ENCODE measurements at regions not wholly inside any gene's neighbourhood (a gene's known extent, or its start where the extent isn't known, plus 50 kb on each side); places are given as distances from the start of the nearest gene placed in this dataset.
A peak's percentile ranks its signal among the peaks of the same experiment; 100 is the strongest.

DNA sequence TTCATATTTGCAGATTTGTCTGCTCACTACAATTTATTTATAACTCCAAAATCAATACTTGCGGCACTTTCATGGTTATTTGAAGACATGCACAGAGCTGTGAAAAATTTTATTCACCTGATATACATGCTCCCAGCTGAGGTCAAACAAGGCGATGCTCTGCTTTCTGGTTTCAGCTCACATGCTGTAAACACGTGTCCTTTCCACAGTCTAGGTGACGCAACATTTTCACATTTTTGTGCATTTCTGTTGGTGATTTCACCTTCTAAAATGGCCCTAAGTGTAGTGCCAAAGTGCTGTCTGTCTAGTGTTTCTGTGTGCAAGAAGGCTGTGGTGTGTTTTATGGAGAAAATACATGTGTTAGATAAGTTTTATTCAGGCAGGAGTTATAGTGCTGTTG lies 650.5 kb downstream of the RNF144B start:
- DNase-seq (ENCODE audit: low read depth), result no peak

DNA sequence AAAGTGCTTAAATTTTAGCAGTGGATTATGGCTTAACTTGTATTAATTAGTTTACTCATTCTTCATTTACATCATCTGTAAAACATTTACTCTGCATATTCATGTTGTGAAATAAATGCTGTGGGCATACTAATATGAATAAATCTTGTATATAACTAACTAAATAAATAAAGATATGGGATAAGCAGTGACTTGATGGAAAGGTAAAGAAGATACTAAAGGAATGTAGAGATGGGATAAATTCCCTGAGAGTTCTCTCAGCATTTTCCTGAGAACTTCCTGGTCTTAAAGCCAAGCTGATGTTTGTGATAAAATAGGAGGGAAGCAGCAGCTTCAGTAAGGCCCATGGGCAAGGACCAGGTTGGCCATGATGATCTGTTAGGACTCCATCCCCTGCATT lies 652.1 kb downstream of the RNF144B start:
- no peak for DNase-seq (ENCODE audit: low read depth)

DNA sequence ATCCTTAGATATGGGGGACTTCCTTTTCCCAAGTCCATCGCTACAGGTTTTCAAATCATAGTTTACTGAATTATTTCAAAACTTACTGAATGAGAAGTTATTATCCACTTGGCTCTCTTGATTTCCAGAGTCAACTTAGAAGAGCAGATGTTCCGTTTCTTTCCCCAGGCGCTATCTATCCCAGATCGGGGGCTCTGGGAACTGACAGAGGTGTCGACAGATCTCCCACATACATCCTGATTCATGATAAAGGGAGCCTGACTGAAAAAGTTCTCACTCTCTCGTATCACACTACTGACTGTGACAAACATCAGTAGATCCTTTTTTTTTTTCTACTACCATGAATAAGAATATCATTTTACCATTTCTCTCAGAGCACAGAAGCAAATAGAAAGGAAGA lies 654.8 kb downstream of the RNF144B start:
- no peak for DNase-seq (ENCODE audit: low read depth)

DNA sequence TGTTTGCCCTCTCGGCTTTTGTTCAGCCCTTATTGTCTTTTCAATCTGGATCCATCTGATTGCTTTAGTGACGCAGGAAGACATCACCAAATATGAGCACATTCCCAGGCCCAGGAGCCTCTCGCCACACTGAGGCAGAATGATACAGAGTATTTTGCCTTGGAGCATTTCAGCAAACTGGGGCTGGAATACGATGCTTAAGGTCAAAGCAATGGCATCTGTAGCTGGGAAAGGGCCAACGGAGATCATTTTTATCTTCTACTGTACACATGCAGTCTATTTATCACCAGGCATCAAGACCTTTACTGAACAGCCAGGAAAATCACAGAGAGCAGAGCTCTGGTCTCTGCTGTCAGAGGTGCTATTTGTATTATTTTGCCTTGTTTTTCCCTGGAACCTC lies 655.3 kb downstream of the RNF144B start:
- no peak for DNase-seq (ENCODE audit: low read depth)

DNA sequence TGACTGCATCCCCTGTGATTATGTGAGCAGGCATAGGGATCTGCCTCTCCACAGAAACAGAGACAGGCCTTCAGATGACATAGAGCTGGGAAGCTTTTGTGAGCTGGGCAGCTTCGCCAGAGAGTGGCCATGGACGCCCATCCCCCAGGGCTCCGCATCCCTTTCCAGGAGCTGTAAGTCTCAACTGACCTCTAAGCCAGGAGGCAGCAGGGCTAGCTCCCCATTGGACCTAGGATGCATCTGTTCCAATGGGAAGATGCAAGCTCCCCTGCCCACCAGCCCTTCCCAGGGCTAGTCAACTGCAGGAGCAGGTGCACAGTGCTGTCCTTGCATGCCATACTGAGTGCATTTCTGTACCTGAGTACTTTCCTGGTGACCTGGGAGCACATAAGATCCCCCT lies 663.6 kb downstream of the RNF144B start:
- DNase-seq (ENCODE audit: low read depth), result no peak

DNA sequence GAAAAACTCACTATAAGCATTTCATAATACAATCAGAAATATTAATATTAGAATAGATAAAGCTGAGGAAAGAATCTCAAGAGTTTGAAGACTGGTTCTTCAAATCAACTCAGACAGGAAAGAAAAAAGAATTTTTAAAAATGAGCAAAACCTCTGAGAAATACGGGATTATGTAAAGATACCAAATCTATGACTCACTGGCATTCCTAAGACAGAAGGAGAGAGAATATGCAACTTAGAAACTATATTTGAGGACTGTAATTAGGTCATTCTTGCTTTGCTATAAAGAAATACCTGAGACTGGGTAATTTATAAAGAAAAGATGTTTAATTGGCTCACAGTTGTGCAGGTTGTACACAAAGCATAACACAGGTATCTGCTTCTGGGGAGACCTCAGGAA lies 665.1 kb downstream of the RNF144B start:
- peak; percentile 36 for DNase-seq (ENCODE audit: low read depth)

DNA sequence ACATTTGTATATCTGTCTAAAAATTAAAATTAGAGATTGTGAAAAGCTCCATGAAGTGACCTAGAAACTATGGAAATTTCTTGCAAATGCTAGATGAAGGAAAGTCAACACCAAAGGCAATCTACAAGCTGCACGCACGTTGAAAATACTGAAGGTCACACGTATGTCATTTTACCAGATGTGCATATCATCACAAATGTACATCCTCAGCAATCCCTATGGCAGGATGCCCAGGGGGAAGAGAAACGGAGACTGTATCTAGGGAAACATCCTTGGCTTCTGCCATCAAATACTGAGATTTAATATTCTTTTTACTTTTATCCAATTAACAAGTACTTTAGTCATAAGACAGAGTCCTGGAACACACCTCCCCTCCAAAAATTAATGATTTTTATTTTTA lies 672.0 kb downstream of the RNF144B start:
- DNase-seq (ENCODE audit: low read depth), result no peak

DNA sequence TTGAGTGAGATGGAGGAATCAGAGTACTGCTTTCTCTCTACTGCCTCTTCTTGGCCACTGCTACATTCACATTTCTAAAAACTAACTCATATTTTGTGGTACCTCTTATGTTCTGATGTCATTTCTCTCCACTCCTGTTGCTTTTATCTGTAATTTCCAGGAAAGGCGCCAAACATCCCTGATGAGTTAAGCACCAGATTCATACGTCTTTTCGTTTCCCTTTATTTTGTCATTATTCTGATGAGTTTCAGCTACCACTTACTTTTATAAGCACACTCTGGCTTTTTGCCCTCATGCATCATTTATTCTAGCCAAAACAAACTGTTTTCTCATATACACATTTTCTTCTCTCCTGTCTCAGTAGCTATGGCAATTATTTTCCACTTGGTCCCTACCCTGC lies 680.0 kb downstream of the RNF144B start:
- DNase-seq (ENCODE audit: low read depth), result no peak

DNA sequence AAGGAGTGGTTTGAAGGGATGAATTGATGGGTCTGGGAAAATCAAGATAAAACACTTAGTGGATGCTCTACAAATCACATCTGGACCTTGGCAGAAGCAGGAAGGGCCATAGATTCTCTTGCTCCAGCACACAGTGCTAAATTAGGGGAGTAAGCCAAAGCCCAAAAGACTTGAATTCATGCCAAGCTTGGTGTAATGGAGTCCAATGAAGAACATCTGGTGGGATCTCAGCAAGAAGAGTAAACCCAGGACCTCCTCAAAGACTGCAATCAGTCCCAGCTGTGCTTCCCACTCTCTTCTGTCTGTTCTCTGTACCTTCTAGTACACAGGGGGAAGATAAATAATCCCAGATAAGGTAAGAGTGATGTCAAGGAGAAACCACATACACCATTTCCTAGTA lies 683.4 kb downstream of the RNF144B start:
- no peak for DNase-seq (ENCODE audit: low read depth)

DNA sequence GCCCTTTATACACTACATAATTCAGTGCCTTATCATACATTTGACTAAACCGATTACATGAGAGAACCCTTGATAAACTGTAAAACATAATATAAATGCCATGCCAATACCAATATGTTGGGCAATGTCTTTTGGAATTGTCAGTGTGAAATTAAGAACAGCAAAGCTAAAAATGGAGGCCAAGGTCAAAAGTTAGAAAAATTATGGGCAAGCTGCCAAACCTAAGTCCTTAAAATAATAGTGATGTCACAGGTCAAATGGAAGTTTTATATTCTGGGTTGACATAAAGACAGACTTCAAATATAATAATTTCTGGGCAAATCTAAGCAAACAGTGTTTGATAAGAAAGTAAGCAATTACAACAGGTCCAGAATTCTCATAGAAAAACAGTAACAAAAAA lies 696.7 kb downstream of the RNF144B start:
- DNase-seq (ENCODE audit: low read depth), result no peak

DNA sequence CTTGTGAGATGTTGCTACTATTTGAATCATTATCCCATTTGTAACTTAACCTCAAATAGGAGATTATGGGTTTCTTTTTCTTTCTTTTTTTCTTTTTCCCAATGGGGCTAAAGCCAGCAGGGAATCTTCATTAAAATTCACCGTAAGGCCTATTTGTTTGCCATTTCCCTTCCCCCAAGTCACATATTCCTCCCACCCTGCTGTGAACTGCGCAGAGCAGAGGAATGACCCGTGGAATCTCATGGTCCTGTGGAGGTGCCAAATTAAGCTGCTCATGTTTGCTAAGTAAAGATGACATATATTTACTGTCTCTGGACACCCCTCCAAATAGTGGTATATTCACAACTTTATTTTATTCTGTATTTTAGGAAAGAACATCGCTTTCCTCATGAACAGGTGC lies 699.3 kb downstream of the RNF144B start:
- DNase-seq (ENCODE audit: low read depth), result no peak

DNA sequence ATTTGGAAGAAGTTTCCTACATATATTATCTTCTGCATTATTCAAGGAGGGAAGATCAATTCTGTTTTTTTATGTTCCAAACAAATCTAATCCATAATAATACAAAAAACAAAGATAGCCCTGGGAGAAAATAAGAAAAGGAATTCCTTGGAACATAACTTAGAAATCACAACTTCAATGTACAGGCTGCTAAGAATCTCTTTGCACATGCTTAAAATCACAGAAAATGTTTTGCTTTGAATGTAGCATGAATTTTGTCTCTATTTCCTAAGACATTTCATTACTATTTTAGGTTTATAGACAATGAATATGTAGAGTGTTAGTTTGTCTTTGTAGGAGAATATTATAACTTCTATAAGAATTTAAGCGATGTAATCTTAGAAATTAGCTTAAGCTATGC lies 700.1 kb downstream of the RNF144B start:
- no peak for DNase-seq (ENCODE audit: low read depth)

DNA sequence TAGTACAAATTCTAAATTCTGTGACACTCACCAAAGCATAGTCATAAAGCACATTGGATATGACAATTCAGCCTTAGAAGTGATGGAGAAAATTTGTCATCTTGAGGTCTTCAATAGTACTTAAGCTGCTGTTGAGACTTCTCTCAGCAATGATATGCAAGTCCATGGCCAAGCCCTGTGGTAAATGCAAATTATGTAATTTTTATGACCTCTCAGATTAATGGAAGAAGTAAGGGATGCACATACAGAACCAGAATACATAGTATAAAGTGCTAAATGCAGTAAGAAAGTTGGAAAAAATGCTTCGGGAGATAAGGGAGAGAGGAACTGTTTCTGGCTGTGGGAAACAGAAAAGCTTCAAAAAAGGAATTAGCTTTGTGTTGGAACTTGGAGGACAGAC lies 700.7 kb downstream of the RNF144B start:
- no peak for DNase-seq (ENCODE audit: low read depth)

DNA sequence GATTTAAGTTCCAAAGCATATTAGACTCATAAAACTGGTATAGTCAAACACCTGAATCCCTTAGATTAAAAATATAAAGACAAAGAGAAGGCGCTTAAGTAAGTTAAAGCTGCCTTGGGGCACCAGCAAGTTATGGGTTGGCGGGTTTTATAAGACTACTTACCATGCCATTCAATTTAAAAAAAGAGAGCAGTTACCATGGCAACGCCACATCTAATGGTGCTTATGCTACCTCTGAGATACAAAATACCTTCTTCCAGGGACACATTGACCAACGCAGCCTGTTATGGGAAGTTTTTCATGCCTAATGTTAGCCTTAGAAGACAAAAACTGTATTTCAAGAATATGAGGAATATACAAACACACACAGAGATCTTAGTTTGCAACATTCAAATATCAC lies 713.6 kb downstream of the RNF144B start:
- no peak for DNase-seq (ENCODE audit: low read depth)

DNA sequence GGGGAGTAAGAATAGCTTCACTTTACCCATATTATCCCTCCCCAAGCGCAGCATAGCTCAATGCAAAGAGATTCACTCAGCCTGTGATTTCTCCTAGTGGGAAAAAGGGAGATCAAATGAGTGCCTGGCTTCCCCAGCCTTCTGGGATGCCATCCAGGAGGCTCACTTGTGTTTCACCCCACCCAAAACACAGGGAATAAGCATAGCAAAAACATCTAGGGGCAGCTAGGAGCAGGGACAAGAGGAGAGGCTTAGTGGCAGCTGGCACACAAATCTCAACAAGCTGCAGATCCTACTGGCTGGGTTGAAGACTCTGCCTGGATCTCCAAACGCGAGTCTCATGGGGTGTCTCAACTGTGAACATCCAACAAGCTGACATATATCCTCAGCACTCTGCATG lies 715.8 kb downstream of the RNF144B start:
- no peak for DNase-seq (ENCODE audit: low read depth)

DNA sequence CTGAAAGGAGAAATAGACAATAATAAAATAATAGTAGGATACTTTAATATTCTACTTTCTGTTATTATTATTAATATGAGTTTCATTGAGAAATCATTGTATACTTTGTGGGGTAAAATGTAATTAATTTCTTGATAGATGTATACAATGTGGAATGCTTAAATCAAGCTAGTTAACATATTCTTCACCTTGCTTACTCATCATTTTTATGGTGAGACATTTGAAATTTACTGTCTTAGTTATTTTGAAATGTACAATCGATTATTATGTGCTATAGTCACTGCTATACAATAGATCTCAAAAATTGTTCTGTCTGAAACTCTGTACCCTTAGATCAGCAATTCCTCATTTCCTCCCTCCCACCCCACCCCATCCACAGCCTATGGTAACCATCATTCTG lies 720.3 kb downstream of the RNF144B start:
- DNase-seq (ENCODE audit: low read depth), result no peak

DNA sequence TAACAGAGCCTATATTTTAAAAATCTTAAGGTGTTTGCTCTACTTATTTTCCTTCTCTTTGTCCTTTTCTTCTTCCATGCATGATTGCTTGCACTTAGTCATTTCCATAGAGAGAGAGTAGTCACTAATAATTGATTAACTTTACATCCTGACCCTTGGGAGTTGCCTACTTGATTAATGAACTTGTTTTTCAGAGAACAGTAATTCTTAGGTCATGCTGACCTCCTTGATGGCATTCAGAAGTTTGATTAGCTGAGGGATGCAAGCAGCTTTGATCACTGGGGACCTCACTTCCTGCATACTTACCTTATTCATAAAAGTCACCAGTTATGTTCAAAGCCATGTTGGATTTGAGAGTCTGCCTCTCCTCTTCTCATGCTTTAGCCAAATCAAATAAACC lies 715.6 kb upstream of the ID4 start:
- no peak for DNase-seq (ENCODE audit: low read depth)

DNA sequence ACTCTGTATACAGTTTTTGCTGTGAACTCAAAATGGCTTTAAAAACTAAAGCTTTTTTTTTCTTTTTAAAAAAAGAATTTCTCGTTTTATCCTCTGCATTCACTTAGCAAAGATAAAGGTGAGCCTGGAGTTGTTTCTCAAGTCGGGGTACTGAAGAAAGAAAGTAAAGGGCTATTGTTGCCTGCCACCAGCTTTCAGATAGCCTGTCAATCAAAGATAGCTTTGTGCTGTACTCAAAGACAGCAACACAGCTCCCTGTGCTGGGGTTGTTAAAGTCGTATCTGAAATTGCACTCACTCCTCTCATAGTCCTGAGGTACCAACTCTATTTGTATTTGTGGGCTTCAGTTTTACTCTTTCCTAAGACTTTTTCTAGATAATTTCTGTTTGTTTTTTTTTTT lies 710.1 kb upstream of the ID4 start:
- DNase-seq (ENCODE audit: low read depth), result no peak

DNA sequence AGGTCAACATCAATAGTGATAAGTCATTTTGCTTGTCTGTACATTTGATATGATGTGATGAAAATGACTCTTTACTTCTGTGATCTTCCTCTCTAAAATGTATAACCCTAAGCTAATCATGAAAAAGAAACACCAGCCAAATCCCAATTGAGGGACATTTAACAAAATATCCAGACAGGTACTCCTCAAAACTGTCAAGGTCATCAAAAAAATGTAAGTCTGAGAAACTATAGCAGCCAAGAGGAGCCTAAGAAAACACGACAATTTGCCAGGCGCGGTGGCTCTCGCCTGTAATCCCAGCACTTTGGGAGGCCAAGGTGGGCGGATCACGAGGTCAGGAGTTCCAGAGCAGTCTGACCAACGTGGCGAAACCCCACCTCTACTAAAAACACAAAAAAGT lies 708.5 kb upstream of the ID4 start:
- DNase-seq (ENCODE audit: low read depth), result no peak

DNA sequence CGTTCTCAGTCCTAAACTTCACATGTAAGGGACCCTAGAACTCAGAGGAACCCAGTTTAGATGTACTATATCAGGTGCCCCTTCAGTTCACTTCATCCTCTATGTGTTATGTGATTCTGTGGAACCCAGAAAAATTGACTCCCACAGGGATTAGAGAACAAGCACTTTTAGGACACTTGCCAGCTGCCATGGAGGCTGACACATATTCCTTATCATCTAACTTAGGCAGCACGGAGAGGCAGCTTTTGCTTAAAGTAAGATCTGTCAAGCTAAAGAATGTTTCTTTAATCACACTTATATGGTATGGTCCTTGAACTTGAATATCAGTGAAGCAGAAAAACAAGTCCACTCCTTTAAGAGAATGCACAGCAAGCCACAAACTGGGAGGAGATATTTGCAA lies 701.5 kb upstream of the ID4 start:
- no peak for DNase-seq (ENCODE audit: low read depth)

DNA sequence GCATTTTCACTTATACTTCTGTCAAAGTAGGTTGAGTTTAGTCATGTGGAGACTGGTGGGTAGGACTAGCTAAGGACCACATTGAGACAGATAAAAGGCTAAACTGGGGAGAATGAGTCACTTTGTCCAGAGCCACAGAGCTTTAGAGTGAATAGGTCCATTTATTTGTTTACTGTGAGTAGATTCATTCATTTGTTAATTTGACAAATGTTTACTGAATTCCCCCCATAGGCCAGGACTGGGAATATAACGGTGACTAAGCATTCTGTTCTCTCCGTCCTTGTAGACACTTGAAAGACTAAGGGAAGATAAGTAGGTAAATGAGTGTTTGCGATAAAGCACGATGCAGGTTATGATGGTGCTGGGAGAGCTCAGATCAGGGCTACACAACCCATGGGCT lies 699.7 kb upstream of the ID4 start:
- no peak for DNase-seq (ENCODE audit: low read depth)

DNA sequence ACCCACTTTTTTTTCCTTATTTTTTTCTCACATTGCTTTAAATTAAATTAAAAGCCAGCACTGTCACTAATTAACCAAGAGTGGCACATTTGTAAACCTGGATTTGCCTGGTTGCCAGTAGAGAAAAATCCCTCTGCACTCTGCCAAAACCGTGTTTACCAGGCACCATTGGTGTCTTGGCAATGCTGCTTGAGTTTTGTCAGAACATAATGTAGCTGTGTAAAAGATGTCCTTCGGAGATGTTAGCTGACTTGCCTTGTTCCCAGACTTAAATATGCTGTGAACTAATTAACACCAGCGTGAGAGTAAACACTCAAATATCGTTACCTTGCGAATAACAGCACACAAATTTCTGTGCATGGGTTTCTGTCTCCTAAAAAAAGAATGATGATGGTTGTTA lies 694.9 kb upstream of the ID4 start:
- no peak for DNase-seq (ENCODE audit: low read depth)

DNA sequence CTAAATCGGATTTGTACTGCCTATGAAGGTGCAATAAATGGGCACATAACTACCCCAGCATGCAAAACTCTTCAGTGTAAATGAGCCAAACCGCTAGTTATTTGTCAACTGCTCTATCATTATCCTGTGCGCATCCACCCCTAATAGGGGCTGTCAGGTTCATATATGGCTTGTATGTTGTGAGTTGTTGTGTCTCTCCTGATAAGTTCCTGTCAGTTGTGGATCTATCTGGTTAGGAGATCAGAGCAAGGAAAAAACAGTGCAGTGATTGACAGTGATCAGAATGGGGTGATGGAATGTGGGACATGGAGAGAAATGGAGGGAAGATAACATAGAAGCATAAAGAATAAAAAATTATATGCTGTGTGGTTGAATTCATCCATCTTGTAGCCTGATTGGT lies 686.9 kb upstream of the ID4 start:
- DNase-seq (ENCODE audit: low read depth), result no peak

DNA sequence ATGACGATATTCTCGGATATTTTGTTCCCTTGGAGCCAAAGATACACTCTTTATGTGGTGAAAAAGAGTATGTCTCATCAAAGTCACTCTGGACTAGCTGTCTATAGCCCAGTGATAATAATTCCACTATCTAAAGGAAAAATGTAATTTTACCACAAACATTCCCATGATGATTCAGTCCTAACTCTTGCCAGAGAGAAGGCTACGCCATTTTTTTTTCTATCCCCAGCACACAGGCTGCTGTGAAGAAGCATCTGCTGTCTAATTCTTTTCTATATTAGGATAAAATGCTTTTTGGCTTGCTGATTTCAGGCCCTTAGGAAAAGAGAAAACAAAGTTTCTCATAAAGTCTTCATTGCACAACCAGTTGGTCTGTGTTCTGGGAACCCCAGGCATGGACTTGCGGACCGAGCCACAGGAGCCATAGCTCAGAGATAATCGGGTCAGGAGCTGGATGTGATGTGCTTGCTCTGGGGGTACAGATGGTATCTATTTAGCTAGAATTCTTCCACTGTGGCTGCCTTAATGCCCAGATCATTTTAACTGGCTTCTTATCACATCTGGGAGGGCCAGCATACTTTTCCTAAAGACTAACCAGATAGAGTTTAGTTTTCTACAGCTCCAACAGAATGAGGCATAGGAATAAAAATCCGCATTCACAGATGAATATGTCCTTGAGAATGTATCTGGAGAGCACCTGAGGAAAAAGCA lies 683.7 kb upstream of the ID4 start:
- no peak for DNase-seq (ENCODE audit: low read depth)

DNA sequence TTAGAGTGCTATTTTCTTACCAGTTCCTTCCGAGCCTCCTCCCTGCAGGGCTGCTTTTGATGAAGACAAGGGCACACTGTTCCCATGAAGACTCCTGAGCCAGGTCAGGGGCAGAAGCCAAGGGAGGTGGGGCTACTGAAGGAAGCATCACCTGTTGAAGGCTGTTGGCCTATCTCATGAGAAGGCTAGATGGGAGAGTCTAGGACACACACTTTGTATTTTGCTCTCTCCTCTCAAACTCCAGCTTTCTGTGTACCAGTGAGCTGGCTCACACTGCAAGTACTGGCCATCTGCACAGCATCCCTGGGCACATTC lies 683.2 kb upstream of the ID4 start:
- DNase-seq (ENCODE audit: low read depth), result no peak

Measured in ELR (cell line).